ENCODE measurements at regions not wholly inside any gene's neighbourhood (a gene's known extent, or its start where the extent isn't known, plus 50 kb on each side); places are given as distances from the start of the nearest gene placed in this dataset.

- H3K79me2 ChIP-seq (ENCODE audit: insufficient read depth, low read length), result no peaks in the 10 kb centered on the region
- no peaks in the 10 kb centered on the region for H4K20me1 ChIP-seq (ENCODE audit: insufficient read depth, low read length)
- CTCF ChIA-PET (ENCODE audit: low intra/inter-chr PET ratio, low total read pairs), result no interaction called here
- no peak overlapping the region for H3K27ac ChIP-seq (ENCODE audit: extremely low read length, insufficient read depth, low read length)
- H3K9ac ChIP-seq (ENCODE audit: insufficient read depth, low read depth, low read length), result no peak overlapping the region
- no peaks in the 10 kb centered on the region for H3K4me1 ChIP-seq (ENCODE audit: insufficient read depth, low read length)
- TF ChIP-seq REL (CRISPR knock-in tag; conservative IDR thresholded peaks at IDR 0.05), result no peak
- TF ChIP-seq RFX1 (IDR thresholded peaks at IDR 0.05), result peak; percentile 38; the same call in 1 of the 2 replicates
- no TSS peak for BruUV-seq (replicated peaks)
- H3K27me3 ChIP-seq (ENCODE audit: control insufficient read depth in 1 of 2, insufficient read depth in 2 of 2, low read length in 2 of 2), result no peaks in the 10 kb centered on the region; a peak in 1 of 5 replicates
- DNase-seq (ENCODE audit: low spot score) (no peak), ATAC-seq (no peak), FAIRE-seq (no peak)
- peaks cover 21% of the 10 kb centered on the region for H3K9me3 ChIP-seq (ENCODE audit: low read length)
- H3K4me3 ChIP-seq (replicated peaks in 1 of 3; ENCODE audit: insufficient read depth in 1 of 3, low read depth in 2 of 3, low read length in 3 of 3), result no peak overlapping the region
- WGBS (ENCODE audit: low lambda C conversion rate), result 41% methylated on average over 1 of the region's 1 CpG
- intact Hi-C loops (cut with micrococcal nuclease; ENCODE audit: unreplicated experiment), result no loop called here
- H3K4me2 ChIP-seq (ENCODE audit: low read depth, low read length), result no peak overlapping the region
- POLR2A ChIA-PET, result no interaction called here
- in situ Hi-C loops (cut with HindIII; ENCODE audit: extremely low pct_ligation_motif_present, low pct_unique_long_range_greater_than_20kb), result no loop called here
- H3K36me3 ChIP-seq (replicated peaks in 1 of 2; ENCODE audit: control insufficient read depth in 1 of 2, insufficient read depth in 2 of 2, low read length in 2 of 2), result no peaks in the 10 kb centered on the region
- H2AFZ ChIP-seq (ENCODE audit: low read length), result no peak overlapping the region
These were observed 113.7 kb upstream of the GYPC start for GRCh38 chr2:126542247-126542646.

- intact Hi-C loops (cut with micrococcal nuclease; ENCODE audit: unreplicated experiment), result no loop called here
- H3K9me3 ChIP-seq (ENCODE audit: low read length), result peaks cover 21% of the 10 kb centered on the region
- no peaks in the 10 kb centered on the region for H3K36me3 ChIP-seq (replicated peaks in 1 of 2; ENCODE audit: control insufficient read depth in 1 of 2, insufficient read depth in 2 of 2, low read length in 2 of 2)
- ChIA-PET POLR2A (no interaction called here), CTCF (ENCODE audit: low intra/inter-chr PET ratio, low total read pairs) (no interaction called here)
- no peaks in the 10 kb centered on the region for H3K79me2 ChIP-seq (ENCODE audit: insufficient read depth, low read length)
- no peak for DNase-seq (ENCODE audit: low spot score)
- no peak for ATAC-seq
- BruUV-seq (replicated peaks), result no TSS peak
- H3K27me3 ChIP-seq (ENCODE audit: control insufficient read depth in 1 of 2, insufficient read depth in 2 of 2, low read length in 2 of 2), result no peaks in the 10 kb centered on the region; a peak in 1 of 5 replicates
- H2AFZ ChIP-seq (ENCODE audit: low read length), result no peak overlapping the region
- in situ Hi-C loops (cut with HindIII; ENCODE audit: extremely low pct_ligation_motif_present, low pct_unique_long_range_greater_than_20kb), result no loop called here
- H3K4me3 ChIP-seq (replicated peaks in 1 of 3; ENCODE audit: insufficient read depth in 1 of 3, low read depth in 2 of 3, low read length in 3 of 3), result no peak overlapping the region
- H4K20me1 ChIP-seq (ENCODE audit: insufficient read depth, low read length), result no peaks in the 10 kb centered on the region
- H3K4me2 ChIP-seq (ENCODE audit: low read depth, low read length), result no peak overlapping the region
- TF ChIP-seq ZNF317 (CRISPR knock-in tag; IDR thresholded peaks at IDR 0.05) (peak; percentile 99), ZNF879 (CRISPR knock-in tag; IDR thresholded peaks at IDR 0.05) (no peak)
- no peak overlapping the region for H3K27ac ChIP-seq (ENCODE audit: extremely low read length, insufficient read depth, low read length)
- WGBS (ENCODE audit: low lambda C conversion rate), result 12% methylated on average over 3 of the region's 3 CpGs
- FAIRE-seq, result no peak
- no peaks in the 10 kb centered on the region for H3K4me1 ChIP-seq (ENCODE audit: insufficient read depth, low read length)
- H3K9ac ChIP-seq (ENCODE audit: insufficient read depth, low read depth, low read length), result no peak overlapping the region
These were observed 112.9 kb upstream of the GYPC start for GRCh38 chr2:126543081-126543480.

Data from HepG2 (cell line).